ENCODE measurements at regions not wholly inside any gene's neighbourhood (a gene's known extent, or its start where the extent isn't known, plus 50 kb on each side); places are given as distances from the start of the nearest gene placed in this dataset.

DNA sequence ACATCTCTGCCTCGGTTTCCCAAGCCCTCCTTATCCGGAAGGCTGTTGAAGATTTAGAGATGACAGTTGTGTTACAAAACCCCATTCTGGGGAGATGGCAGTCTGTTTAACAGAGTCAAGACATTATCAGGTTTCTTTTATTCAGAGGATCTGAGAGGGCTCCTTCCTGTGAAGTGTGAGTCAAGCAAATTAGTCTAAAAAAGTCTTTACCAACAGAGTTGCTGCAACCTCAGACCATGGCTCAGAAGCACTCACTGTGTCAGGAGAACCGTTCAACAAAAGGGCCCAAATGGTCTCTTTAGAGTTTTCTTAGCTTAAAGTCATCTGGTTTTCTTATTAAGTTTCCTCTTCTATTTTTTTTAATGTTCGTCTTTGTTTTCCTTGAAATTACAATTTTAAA lies 717.8 kb downstream of the EPM2A start:
- Mint-ChIP-seq H3K27me3 (ENCODE audit: unreplicated experiment) (no peaks in the 10 kb centered on the region), H3K4me1 (ENCODE audit: low read depth, unreplicated experiment) (peaks cover 12% of the 10 kb centered on the region), H3K27ac (ENCODE audit: unreplicated experiment) (no peak overlapping the region), H3K36me3 (ENCODE audit: insufficient read depth, unreplicated experiment) (no peaks in the 10 kb centered on the region), H3K9me3 (ENCODE audit: low read depth, unreplicated experiment) (no peaks in the 10 kb centered on the region), H3K4me3 (ENCODE audit: low read depth, unreplicated experiment) (no peak overlapping the region)
- no TSS peak for BruUV-seq (replicated peaks)
- no peak for DNase-seq
- TF ChIP-seq, protein P1, sequence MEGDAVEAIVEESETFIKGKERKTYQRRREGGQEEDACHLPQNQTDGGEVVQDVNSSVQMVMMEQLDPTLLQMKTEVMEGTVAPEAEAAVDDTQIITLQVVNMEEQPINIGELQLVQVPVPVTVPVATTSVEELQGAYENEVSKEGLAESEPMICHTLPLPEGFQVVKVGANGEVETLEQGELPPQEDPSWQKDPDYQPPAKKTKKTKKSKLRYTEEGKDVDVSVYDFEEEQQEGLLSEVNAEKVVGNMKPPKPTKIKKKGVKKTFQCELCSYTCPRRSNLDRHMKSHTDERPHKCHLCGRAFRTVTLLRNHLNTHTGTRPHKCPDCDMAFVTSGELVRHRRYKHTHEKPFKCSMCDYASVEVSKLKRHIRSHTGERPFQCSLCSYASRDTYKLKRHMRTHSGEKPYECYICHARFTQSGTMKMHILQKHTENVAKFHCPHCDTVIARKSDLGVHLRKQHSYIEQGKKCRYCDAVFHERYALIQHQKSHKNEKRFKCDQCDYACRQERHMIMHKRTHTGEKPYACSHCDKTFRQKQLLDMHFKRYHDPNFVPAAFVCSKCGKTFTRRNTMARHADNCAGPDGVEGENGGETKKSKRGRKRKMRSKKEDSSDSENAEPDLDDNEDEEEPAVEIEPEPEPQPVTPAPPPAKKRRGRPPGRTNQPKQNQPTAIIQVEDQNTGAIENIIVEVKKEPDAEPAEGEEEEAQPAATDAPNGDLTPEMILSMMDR (IDR thresholded peaks at IDR 0.05; ENCODE audit: unreplicated experiment): no peak
- CTCF ChIA-PET: no interaction called here
- intact Hi-C loops (cut with micrococcal nuclease; ENCODE audit: unreplicated experiment): no loop called here

DNA sequence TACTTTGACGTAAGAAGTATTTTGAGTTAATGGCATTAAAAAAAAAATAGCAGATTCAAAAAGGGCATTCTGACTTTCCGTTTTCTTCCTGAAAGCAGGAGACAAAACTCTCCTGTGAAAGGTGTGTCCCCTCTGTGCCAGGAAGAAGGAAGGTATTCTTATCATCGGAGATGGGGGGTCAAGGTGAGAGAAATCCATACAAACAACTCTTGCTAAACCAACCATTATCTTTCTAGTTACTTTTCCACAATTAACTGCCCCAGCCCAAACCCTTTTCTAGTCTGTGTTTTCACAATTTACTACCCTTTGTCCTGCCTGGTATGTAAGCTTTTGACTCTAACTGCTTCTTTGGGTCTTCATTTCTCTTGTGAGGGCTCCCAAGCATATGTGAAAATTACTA lies 717.3 kb downstream of the EPM2A start:
- Mint-ChIP-seq H3K27me3 (ENCODE audit: unreplicated experiment) (no peaks in the 10 kb centered on the region), H3K9me3 (ENCODE audit: low read depth, unreplicated experiment) (no peaks in the 10 kb centered on the region), H3K4me1 (ENCODE audit: low read depth, unreplicated experiment) (peaks cover 12% of the 10 kb centered on the region), H3K4me3 (ENCODE audit: low read depth, unreplicated experiment) (no peak overlapping the region), H3K36me3 (ENCODE audit: insufficient read depth, unreplicated experiment) (no peaks in the 10 kb centered on the region), H3K27ac (ENCODE audit: unreplicated experiment) (no peak overlapping the region)
- intact Hi-C loops (cut with micrococcal nuclease; ENCODE audit: unreplicated experiment): no loop called here
- no TSS peak for BruUV-seq (replicated peaks)
- CTCF ChIA-PET: no interaction called here
- DNase-seq: no peak
- TF ChIP-seq, protein P1 (IDR thresholded peaks at IDR 0.05; ENCODE audit: unreplicated experiment): no peak

DNA sequence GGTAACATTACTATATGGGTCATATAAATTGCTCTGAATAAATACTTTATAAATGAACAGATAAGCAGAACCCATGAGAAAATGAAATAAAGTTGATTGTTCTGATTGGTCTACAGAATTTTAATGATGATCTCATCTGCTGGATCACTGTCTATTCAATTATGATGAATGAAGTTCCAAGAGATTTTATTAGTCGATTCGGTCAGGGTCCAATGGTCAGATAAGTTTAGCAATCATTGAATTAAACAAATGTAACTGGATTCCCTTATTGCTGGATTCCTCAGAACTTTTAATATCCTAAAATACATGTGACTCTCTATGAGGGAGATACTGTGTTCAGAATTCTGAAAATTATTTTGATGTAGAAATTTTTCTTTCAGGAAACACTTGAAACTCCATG lies 715.2 kb downstream of the EPM2A start:
- Mint-ChIP-seq H3K36me3 (ENCODE audit: insufficient read depth, unreplicated experiment) (no peaks in the 10 kb centered on the region), H3K4me3 (ENCODE audit: low read depth, unreplicated experiment) (no peak overlapping the region), H3K4me1 (ENCODE audit: low read depth, unreplicated experiment) (peaks cover 12% of the 10 kb centered on the region), H3K9me3 (ENCODE audit: low read depth, unreplicated experiment) (no peaks in the 10 kb centered on the region), H3K27me3 (ENCODE audit: unreplicated experiment) (no peaks in the 10 kb centered on the region), H3K27ac (ENCODE audit: unreplicated experiment) (no peak overlapping the region)
- no peak for DNase-seq
- TF ChIP-seq, protein P1 (IDR thresholded peaks at IDR 0.05; ENCODE audit: unreplicated experiment): no peak
- CTCF ChIA-PET: no interaction called here
- no TSS peak for BruUV-seq (replicated peaks)
- intact Hi-C loops (cut with micrococcal nuclease; ENCODE audit: unreplicated experiment): loop anchor here (10.0 kb wide), 1 partner anchor 355 kb away; no protein-coding TSS in a partner anchor

DNA sequence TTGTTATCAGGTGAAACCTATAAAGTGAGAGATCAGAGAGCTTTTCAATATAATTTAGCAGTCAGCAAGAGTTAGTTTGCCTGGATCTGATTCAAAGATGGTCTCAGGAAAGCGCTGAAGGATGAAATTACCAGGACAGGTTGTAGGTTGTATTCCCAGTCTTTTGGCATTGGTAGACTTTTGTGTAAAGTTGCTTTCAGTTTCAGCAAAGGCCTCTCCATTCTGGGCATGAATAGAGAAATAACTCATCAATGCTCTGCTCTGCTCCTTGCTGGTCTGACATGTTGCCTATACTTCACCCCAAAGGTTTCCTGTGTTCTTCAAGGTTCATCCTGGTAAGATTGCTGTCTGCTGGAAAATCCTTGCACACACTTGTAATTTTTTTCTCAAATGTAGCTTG lies 714.8 kb downstream of the EPM2A start:
- H3K4me1 Mint-ChIP-seq (ENCODE audit: low read depth, unreplicated experiment): peaks cover 9% of the 10 kb centered on the region
- no peaks in the 10 kb centered on the region for H3K36me3 Mint-ChIP-seq (ENCODE audit: insufficient read depth, unreplicated experiment)
- no peak overlapping the region for H3K27ac Mint-ChIP-seq (ENCODE audit: unreplicated experiment)
- TF ChIP-seq, protein P1 (IDR thresholded peaks at IDR 0.05; ENCODE audit: unreplicated experiment): no peak
- H3K27me3 Mint-ChIP-seq (ENCODE audit: unreplicated experiment): no peaks in the 10 kb centered on the region
- H3K9me3 Mint-ChIP-seq (ENCODE audit: low read depth, unreplicated experiment): no peaks in the 10 kb centered on the region
- intact Hi-C loops (cut with micrococcal nuclease; ENCODE audit: unreplicated experiment): loop anchor here (10.0 kb wide), 1 partner anchor 356 kb away; no protein-coding TSS in a partner anchor
- no peak overlapping the region for H3K4me3 Mint-ChIP-seq (ENCODE audit: low read depth, unreplicated experiment)
- no peak for DNase-seq
- no TSS peak for BruUV-seq (replicated peaks)
- CTCF ChIA-PET: no interaction called here
